GM19438 (cell line): ENCODE measurements at regions not wholly inside any gene's neighbourhood (a gene's known extent, or its start where the extent isn't known, plus 50 kb on each side); places are given as distances from the start of the nearest gene placed in this dataset.

Experiments
- ATAC-seq: cut with Tn5 transposase; IDR thresholded peaks from one replicate; pipeline ENCODE4 v1.9.1; 2021; ENCODE audit warnings: low read depth; ENCODE audit not compliant: unreplicated experiment

- ATAC-seq, result no peak
Observed at GRCh38 chr9:107431461-107431860, 58.1 kb downstream of the KLF4 start.

GRCh38 chr9:107430071-107430470 lies 59.5 kb downstream of the KLF4 start:
- ATAC-seq, result no peak

GRCh38 chr9:107426126-107426525 lies 63.4 kb downstream of the KLF4 start:
- ATAC-seq, result no peak

GRCh38 chr9:107425101-107426025 lies 64.2 kb downstream of the KLF4 start:
- ATAC-seq, result peak; percentile 89

- ATAC-seq, result no peak
Observed at GRCh38 chr9:107423540-107423939, 66.0 kb downstream of the KLF4 start.

GRCh38 chr9:107422189-107423185 lies 67.1 kb downstream of the KLF4 start:
- peak; percentile 50 for ATAC-seq

- ATAC-seq, result no peak
Observed at GRCh38 chr9:107410420-107410819, 79.1 kb downstream of the KLF4 start.

GRCh38 chr9:107409581-107410389 lies 79.8 kb downstream of the KLF4 start:
- no peak for ATAC-seq

- ATAC-seq, result no peak
Observed at GRCh38 chr9:107407675-107408074, 81.9 kb downstream of the KLF4 start.

GRCh38 chr9:107405511-107405910 lies 84.1 kb downstream of the KLF4 start:
- ATAC-seq, result no peak

GRCh38 chr9:107404736-107405135 lies 84.8 kb downstream of the KLF4 start:
- no peak for ATAC-seq

GRCh38 chr9:107404161-107404560 lies 85.4 kb downstream of the KLF4 start:
- ATAC-seq, result no peak

- ATAC-seq, result no peak
Observed at GRCh38 chr9:107397076-107398044, 92.2 kb downstream of the KLF4 start.

GRCh38 chr9:107394264-107394663 lies 95.3 kb downstream of the KLF4 start:
- ATAC-seq, result no peak

GRCh38 chr9:107390778-107391177 lies 98.8 kb downstream of the KLF4 start:
- ATAC-seq, result no peak

GRCh38 chr9:107390279-107390678 lies 99.3 kb downstream of the KLF4 start:
- no peak for ATAC-seq

GRCh38 chr9:107389617-107390071 lies 99.9 kb downstream of the KLF4 start:
- no peak for ATAC-seq

- no peak for ATAC-seq
Observed at GRCh38 chr9:107388890-107389289, 100.7 kb downstream of the KLF4 start.

GRCh38 chr9:107387409-107387808 lies 102.2 kb downstream of the KLF4 start:
- ATAC-seq, result no peak
